WTC11 (cell line): ENCODE measurements at regions not wholly inside any gene's neighbourhood (a gene's known extent, or its start where the extent isn't known, plus 50 kb on each side); places are given as distances from the start of the nearest gene placed in this dataset.

Source experiments
- ATAC-seq: fragments of 200-7000 bp; cut with Tn5 transposase; 2 replicates; pipeline ENCODE4 v1.10.0; 2021; ENCODE audit warnings: mild to moderate bottlenecking, moderate library complexity
- CTCF ChIA-PET: fragments of 300-600 bp; sonication (Branson Sonifier 250); formaldehyde crosslinking; loops from one replicate; lab custom pipeline; 2021; ENCODE audit warnings: antibody characterized with exemption; lab: Charles Lee
- POLR2A ChIA-PET: fragments of 350-600 bp; sonication (Branson Sonifier 250); formaldehyde crosslinking; loops from one replicate; lab custom pipeline; 2021; ENCODE audit warnings: antibody characterized with exemption; lab: Charles Lee
- DNase-seq: peaks from one replicate; pipeline ENCODE4 v3.0.0; 2021; ENCODE audit warnings: low spot score
- H3K27ac Mint-ChIP-seq: 2 replicates; pipeline ENCODE4 v1.8.0; 2021; ENCODE audit warnings: mixed read lengths
- H3K27me3 Mint-ChIP-seq: 2 replicates; pipeline ENCODE4 v1.8.0; 2021; ENCODE audit warnings: low read depth, mild to moderate bottlenecking, moderate library complexity, mixed read lengths
- H3K36me3 Mint-ChIP-seq: 2 replicates; pipeline ENCODE4 v1.8.0; 2021; ENCODE audit warnings: mixed read lengths
- H3K4me1 Mint-ChIP-seq: 2 replicates; pipeline ENCODE4 v1.8.0; 2022; ENCODE audit warnings: mixed read lengths
- H3K4me3 Mint-ChIP-seq: 2 replicates; pipeline ENCODE4 v1.8.0; 2021; ENCODE audit warnings: mild to moderate bottlenecking, moderate library complexity, mixed read lengths
- H3K9me3 Mint-ChIP-seq: 2 replicates; pipeline ENCODE4 v1.8.0; 2021; ENCODE audit warnings: mixed read lengths
- CREB1 ChIP-seq: sonication (generic); formaldehyde crosslinking; IDR thresholded peaks from 2 replicates; pipeline ENCODE4 v1.8.0; 2023; ENCODE audit warnings: mild to moderate bottlenecking, missing genetic modification reagents
- ELF4 ChIP-seq: sonication (generic); formaldehyde crosslinking; IDR thresholded peaks from 2 replicates; pipeline ENCODE4 v1.8.1; 2022; ENCODE audit warnings: low read depth, mild to moderate bottlenecking, moderate library complexity, missing genetic modification reagents
- ETV6 ChIP-seq: sonication (generic); formaldehyde crosslinking; IDR thresholded peaks from 2 replicates; pipeline ENCODE4 v1.8.1; 2022; ENCODE audit warnings: mild to moderate bottlenecking, missing genetic modification reagents
- GRHL2 ChIP-seq: fragments of 250-450 bp; sonication (Bioruptor Pico); IDR thresholded peaks from 2 replicates; pipeline ENCODE4 v1.8.0; 2022; ENCODE audit warnings: mild to moderate bottlenecking, moderate library complexity; ENCODE audit not compliant: insufficient replicate concordance, severe bottlenecking
- GTF2I ChIP-seq: fragments of 250-450 bp; sonication (Bioruptor Pico); conservative IDR thresholded peaks from 2 replicates; pipeline ENCODE4 v1.4.0; 2021; ENCODE audit warnings: mild to moderate bottlenecking
- IRF2 ChIP-seq: sonication (generic); formaldehyde crosslinking; IDR thresholded peaks from 2 replicates; pipeline ENCODE4 v1.8.0; 2022; ENCODE audit warnings: low read depth, missing genetic modification reagents, borderline replicate concordance
- NFYB ChIP-seq: sonication (generic); formaldehyde crosslinking; conservative IDR thresholded peaks from 2 replicates; pipeline ENCODE4 v1.8.0; 2022; ENCODE audit warnings: low read depth, missing genetic modification reagents
- NR1H2 ChIP-seq: sonication (generic); formaldehyde crosslinking; IDR thresholded peaks from 2 replicates; pipeline ENCODE4 v1.9.0; 2021; ENCODE audit warnings: mild to moderate bottlenecking, moderate library complexity, missing genetic modification reagents
- NR2C2 ChIP-seq: sonication (generic); formaldehyde crosslinking; IDR thresholded peaks from 2 replicates; pipeline ENCODE4 v1.8.0; 2022; ENCODE audit warnings: mild to moderate bottlenecking, missing genetic modification reagents
- NR3C1 ChIP-seq: sonication (generic); formaldehyde crosslinking; conservative IDR thresholded peaks from 2 replicates; pipeline ENCODE4 v1.8.1; 2023; ENCODE audit warnings: low read depth, mild to moderate bottlenecking, missing genetic modification reagents
- OVOL2 ChIP-seq: fragments of 250-450 bp; sonication (Bioruptor Pico); IDR thresholded peaks from 2 replicates; pipeline ENCODE4 v1.9.0; 2021; ENCODE audit warnings: mild to moderate bottlenecking, borderline replicate concordance
- ZNF263 ChIP-seq: sonication (generic); formaldehyde crosslinking; IDR thresholded peaks from 2 replicates; pipeline ENCODE4 v1.8.1; 2022; ENCODE audit warnings: low read depth, mild to moderate bottlenecking, moderate library complexity, missing genetic modification reagents
- ZNF416 ChIP-seq: fragments of 250-450 bp; sonication (Bioruptor Pico); IDR thresholded peaks from 2 replicates; pipeline ENCODE4 v1.9.0; 2021; ENCODE audit warnings: mild to moderate bottlenecking, inconsistent platforms
- ZNF671 ChIP-seq: fragments of 250-450 bp; sonication (Bioruptor Pico); IDR thresholded peaks from 2 replicates; pipeline ENCODE4 v1.8.0; 2021; ENCODE audit warnings: mild to moderate bottlenecking
- TF ChIP-seq, protein P1 (sequence below): sonication (generic); formaldehyde crosslinking; IDR thresholded peaks from 2 replicates; pipeline ENCODE4 v1.8.0; 2023; ENCODE audit warnings: missing genetic modification reagents
- TF ChIP-seq, protein P2 (sequence below): fragments of 250-450 bp; sonication (Bioruptor Pico); conservative IDR thresholded peaks from 2 replicates; pipeline ENCODE4 v1.9.0; 2021; ENCODE audit warnings: mild to moderate bottlenecking
- TF ChIP-seq, protein P3 (sequence below): sonication (generic); formaldehyde crosslinking; IDR thresholded peaks from 2 replicates; pipeline ENCODE4 v1.8.0; 2023; ENCODE audit warnings: missing genetic modification reagents, mild to moderate bottlenecking, borderline replicate concordance
- TF ChIP-seq, protein P4 (sequence below): sonication (generic); formaldehyde crosslinking; IDR thresholded peaks from 2 replicates; pipeline ENCODE4 v1.8.1; 2023; ENCODE audit warnings: mild to moderate bottlenecking, missing genetic modification reagents, moderate library complexity
- TF ChIP-seq, protein P5 (sequence below): sonication (generic); formaldehyde crosslinking; IDR thresholded peaks from 2 replicates; pipeline ENCODE4 v1.8.0; 2022; ENCODE audit warnings: mild to moderate bottlenecking, missing genetic modification reagents
- TF ChIP-seq, protein P6 (sequence below): sonication (generic); formaldehyde crosslinking; conservative IDR thresholded peaks from 2 replicates; pipeline ENCODE4 v1.8.1; 2022; ENCODE audit warnings: mild to moderate bottlenecking, missing genetic modification reagents
- TF ChIP-seq, protein P7 (sequence below): fragments of 250-450 bp; sonication (Bioruptor Pico); IDR thresholded peaks from 2 replicates; pipeline ENCODE4 v2.1.2; 2022; ENCODE audit warnings: mild to moderate bottlenecking, moderate library complexity

DNA sequence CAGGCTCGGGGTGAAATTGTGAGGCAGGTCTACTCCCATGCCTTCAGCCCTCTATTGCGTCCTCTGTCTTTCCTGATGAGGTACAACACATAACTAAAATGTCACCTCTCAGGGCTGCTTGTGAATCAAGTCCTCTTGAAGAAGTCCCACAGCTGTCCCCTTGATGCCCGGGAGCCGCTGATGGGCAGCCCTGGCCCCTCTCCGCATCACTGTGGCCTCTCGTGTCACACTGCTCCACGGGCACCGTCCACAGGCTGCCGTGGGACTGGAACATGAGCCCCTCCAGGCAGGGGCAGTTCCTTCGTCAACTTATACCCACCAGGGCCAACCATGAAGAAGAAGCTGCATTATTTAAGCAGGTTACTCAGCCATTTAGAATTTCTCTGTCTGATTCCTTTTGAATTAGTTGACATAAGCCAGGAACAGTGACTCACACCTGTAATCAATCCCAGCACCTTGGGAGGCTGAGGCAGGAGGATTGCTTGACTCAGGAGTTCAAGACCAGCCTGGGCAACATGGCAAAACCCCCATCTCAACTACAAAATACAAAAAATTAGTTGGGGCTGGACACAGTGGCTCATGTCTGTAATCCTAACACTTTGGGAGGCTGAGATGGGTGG, 58.5 kb upstream of the UBE3C start (continued):
- TF ChIP-seq, protein P1, sequence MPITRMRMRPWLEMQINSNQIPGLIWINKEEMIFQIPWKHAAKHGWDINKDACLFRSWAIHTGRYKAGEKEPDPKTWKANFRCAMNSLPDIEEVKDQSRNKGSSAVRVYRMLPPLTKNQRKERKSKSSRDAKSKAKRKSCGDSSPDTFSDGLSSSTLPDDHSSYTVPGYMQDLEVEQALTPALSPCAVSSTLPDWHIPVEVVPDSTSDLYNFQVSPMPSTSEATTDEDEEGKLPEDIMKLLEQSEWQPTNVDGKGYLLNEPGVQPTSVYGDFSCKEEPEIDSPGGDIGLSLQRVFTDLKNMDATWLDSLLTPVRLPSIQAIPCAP: no peak
- no peak for TF ChIP-seq ETV6 (CRISPR knock-in tag)
- TF ChIP-seq NFYB (CRISPR knock-in tag): no peak
- TF ChIP-seq, protein P2, sequence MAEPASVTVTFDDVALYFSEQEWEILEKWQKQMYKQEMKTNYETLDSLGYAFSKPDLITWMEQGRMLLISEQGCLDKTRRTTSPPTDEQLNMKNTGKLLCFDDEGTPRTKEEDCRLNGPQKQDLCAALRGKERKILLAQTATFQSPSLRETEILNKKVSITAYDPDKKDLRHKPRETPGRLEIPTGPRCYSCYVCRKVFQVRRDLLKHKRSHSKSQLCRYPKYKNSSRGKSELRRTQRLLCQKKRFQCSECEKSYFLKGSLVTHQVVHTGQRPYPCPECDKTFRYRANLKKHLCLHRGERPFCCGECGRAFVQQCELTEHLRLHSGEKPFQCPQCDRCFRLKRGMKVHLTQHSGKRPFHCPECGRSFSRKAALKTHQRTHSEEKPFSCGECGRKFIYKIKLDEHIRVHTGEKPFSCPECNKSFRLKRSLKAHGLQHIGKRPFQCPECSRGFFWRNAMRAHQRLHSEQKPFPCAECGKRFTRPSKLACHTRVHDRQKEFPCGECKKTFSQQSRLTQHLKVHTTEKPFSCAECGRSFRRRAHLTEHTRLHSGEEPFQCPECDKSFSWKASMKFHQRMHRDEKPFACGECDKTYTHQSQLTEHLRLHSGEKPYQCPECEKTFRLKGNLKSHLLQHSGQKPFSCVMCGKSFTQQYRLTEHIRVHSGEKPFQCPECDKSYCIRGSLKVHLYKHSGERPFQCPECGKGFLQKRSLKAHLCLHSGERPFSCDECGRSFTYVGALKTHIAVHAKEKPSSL (CRISPR knock-in tag): no peak
- TF ChIP-seq GTF2I (CRISPR knock-in tag): no peak
- TF ChIP-seq IRF2 (CRISPR knock-in tag): no peak
- no peak for TF ChIP-seq ELF4 (CRISPR knock-in tag)
- TF ChIP-seq, protein P3, sequence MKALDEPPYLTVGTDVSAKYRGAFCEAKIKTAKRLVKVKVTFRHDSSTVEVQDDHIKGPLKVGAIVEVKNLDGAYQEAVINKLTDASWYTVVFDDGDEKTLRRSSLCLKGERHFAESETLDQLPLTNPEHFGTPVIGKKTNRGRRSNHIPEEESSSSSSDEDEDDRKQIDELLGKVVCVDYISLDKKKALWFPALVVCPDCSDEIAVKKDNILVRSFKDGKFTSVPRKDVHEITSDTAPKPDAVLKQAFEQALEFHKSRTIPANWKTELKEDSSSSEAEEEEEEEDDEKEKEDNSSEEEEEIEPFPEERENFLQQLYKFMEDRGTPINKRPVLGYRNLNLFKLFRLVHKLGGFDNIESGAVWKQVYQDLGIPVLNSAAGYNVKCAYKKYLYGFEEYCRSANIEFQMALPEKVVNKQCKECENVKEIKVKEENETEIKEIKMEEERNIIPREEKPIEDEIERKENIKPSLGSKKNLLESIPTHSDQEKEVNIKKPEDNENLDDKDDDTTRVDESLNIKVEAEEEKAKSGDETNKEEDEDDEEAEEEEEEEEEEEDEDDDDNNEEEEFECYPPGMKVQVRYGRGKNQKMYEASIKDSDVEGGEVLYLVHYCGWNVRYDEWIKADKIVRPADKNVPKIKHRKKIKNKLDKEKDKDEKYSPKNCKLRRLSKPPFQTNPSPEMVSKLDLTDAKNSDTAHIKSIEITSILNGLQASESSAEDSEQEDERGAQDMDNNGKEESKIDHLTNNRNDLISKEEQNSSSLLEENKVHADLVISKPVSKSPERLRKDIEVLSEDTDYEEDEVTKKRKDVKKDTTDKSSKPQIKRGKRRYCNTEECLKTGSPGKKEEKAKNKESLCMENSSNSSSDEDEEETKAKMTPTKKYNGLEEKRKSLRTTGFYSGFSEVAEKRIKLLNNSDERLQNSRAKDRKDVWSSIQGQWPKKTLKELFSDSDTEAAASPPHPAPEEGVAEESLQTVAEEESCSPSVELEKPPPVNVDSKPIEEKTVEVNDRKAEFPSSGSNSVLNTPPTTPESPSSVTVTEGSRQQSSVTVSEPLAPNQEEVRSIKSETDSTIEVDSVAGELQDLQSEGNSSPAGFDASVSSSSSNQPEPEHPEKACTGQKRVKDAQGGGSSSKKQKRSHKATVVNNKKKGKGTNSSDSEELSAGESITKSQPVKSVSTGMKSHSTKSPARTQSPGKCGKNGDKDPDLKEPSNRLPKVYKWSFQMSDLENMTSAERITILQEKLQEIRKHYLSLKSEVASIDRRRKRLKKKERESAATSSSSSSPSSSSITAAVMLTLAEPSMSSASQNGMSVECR: no peak
- TF ChIP-seq, protein P4, sequence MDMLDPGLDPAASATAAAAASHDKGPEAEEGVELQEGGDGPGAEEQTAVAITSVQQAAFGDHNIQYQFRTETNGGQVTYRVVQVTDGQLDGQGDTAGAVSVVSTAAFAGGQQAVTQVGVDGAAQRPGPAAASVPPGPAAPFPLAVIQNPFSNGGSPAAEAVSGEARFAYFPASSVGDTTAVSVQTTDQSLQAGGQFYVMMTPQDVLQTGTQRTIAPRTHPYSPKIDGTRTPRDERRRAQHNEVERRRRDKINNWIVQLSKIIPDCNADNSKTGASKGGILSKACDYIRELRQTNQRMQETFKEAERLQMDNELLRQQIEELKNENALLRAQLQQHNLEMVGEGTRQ: no peak

DNA sequence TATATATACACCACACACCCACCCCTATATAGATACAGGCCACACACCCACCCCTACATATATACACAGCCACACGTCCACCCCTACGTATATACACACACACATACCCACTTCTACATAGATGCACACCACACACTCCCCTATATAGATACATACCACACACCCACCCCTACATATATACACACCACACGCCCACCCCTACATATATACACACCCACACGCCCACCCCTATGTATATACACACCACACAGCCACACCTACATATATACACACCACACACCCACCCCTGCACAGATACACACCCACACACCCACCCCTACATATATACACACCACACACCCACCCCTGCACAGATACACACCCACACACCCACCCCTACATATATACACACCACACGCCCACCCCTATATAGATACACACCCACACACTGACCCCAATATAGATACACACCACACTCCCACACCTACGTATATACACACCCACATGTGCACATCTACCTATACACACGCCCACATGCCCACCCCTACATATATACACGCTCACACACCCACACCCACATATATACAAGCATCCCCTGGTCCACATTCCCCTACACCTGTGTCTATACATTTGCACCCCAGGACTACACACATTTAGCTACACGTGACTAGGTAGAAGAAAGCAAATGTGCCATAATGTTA, 52.1 kb upstream of the UBE3C start:
- ChIA-PET CTCF (no interaction called here), POLR2A (no interaction called here)
- peaks cover 6% of the 10 kb centered on the region for H3K27me3 Mint-ChIP-seq
- H3K27ac Mint-ChIP-seq: no peak overlapping the region
- ATAC-seq: no peak
- DNase-seq: no peak
- H3K9me3 Mint-ChIP-seq: peaks cover 31% of the 10 kb centered on the region
- TF ChIP-seq NR1H2 (CRISPR knock-in tag) (no peak), ZNF416 (CRISPR knock-in tag) (no peak), NR2C2 (CRISPR knock-in tag) (no peak), ZNF671 (CRISPR knock-in tag) (no peak), NR3C1 (no peak), CREB1 (CRISPR knock-in tag) (no peak), GRHL2 (CRISPR knock-in tag) (no peak), OVOL2 (CRISPR knock-in tag) (no peak), ZNF263 (CRISPR knock-in tag) (no peak)
- TF ChIP-seq, protein P5, sequence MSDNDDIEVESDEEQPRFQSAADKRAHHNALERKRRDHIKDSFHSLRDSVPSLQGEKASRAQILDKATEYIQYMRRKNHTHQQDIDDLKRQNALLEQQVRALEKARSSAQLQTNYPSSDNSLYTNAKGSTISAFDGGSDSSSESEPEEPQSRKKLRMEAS: no peak
- TF ChIP-seq, protein P6, sequence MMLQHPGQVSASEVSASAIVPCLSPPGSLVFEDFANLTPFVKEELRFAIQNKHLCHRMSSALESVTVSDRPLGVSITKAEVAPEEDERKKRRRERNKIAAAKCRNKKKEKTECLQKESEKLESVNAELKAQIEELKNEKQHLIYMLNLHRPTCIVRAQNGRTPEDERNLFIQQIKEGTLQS: no peak
- TF ChIP-seq, protein P7, sequence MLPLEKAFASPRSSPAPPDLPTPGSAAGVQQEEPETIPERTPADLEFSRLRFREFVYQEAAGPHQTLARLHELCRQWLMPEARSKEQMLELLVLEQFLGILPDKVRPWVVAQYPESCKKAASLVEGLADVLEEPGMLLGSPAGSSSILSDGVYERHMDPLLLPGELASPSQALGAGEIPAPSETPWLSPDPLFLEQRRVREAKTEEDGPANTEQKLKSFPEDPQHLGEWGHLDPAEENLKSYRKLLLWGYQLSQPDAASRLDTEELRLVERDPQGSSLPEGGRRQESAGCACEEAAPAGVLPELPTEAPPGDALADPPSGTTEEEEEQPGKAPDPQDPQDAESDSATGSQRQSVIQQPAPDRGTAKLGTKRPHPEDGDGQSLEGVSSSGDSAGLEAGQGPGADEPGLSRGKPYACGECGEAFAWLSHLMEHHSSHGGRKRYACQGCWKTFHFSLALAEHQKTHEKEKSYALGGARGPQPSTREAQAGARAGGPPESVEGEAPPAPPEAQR: no peak
- no peak overlapping the region for H3K4me3 Mint-ChIP-seq
- H3K4me1 Mint-ChIP-seq: no peaks in the 10 kb centered on the region
- H3K36me3 Mint-ChIP-seq: peaks cover 26% of the 10 kb centered on the region
